ENCODE measurements at regions not wholly inside any gene's neighbourhood (a gene's known extent, or its start where the extent isn't known, plus 50 kb on each side); places are given as distances from the start of the nearest gene placed in this dataset.

DNA sequence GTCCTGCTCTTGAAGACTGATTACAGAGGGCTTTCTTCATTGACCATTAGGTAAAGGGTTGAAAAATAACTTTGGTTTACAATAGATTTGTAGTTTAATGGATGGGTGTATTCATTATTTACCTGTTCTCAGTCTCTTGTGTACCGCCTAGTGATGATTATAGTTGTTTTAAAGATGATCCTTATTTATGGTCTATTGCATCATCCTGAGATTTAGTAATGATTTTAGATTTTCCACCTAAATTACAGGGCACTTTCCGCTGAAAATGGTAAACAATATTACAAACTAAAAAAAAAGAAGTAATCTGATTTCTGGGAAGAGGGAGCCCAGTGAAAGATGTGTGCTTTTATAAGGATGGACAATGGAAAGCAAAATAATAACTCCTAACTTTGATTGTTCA is 78.4 kb upstream of the TMEM33 start:
- H3K27me3 ChIP-seq (ENCODE audit: insufficient read depth, low read length) = no peaks in the 10 kb centered on the region
- no peaks in the 10 kb centered on the region for H4K20me1 ChIP-seq (ENCODE audit: insufficient read depth)
- H3K4me3 ChIP-seq (replicated peaks in 1 of 2; ENCODE audit: low read depth in 1 of 2, low read length in 2 of 2) = no peak overlapping the region
- H2AFZ ChIP-seq (ENCODE audit: low read depth, low read length, poor library complexity, severe bottlenecking) = no peak overlapping the region
- H3K27ac ChIP-seq (ENCODE audit: low read depth, low read length) = no peak overlapping the region
- intact Hi-C loops (cut with micrococcal nuclease) = no loop called here
- H3K4me1 ChIP-seq (ENCODE audit: control insufficient read depth in 1 of 2, insufficient read depth in 2 of 2, low read length in 2 of 2) = no peaks in the 10 kb centered on the region
- H3K4me2 ChIP-seq (ENCODE audit: low read length) = no peak overlapping the region
- POLR2A ChIA-PET = no interaction called here
- no peak for ATAC-seq
- no TSS peak for BruUV-seq (replicated peaks)
- H3K79me2 ChIP-seq (ENCODE audit: insufficient read depth, low read length) = no peaks in the 10 kb centered on the region
- peak; percentile 38; the same call in 1 of the 2 replicates for TF ChIP-seq CEBPB (IDR thresholded peaks at IDR 0.05; ENCODE audit: low read depth)
- no peak for TF ChIP-seq POLR2A (IDR thresholded peaks at IDR 0.05; ENCODE audit: borderline replicate concordance, extremely low read depth, insufficient read depth, insufficient read length)
- H3K9ac ChIP-seq (ENCODE audit: low read length) = no peak overlapping the region
- no peak for DNase-seq (ENCODE audit: low read depth, low spot score)
- RAD21 ChIA-PET (ENCODE audit: low non-redundant PET in 1 of 2, low total read pairs in 2 of 2, uncharacterized antibody in 2 of 2, unreplicated experiment in 2 of 2) = no interaction called here
- H3K36me3 ChIP-seq (ENCODE audit: control insufficient read depth in 1 of 2, insufficient read depth in 2 of 2, low read length in 2 of 2) = no peaks in the 10 kb centered on the region
- H3K9me3 ChIP-seq (ENCODE audit: control insufficient read depth in 1 of 2, insufficient read depth in 1 of 2, low read depth in 1 of 2, low read length in 2 of 2) = no peaks in the 10 kb centered on the region
- H3K9me2 ChIP-seq (ENCODE audit: insufficient read depth) = no peaks in the 10 kb centered on the region
- CTCF ChIA-PET = no interaction called here

DNA sequence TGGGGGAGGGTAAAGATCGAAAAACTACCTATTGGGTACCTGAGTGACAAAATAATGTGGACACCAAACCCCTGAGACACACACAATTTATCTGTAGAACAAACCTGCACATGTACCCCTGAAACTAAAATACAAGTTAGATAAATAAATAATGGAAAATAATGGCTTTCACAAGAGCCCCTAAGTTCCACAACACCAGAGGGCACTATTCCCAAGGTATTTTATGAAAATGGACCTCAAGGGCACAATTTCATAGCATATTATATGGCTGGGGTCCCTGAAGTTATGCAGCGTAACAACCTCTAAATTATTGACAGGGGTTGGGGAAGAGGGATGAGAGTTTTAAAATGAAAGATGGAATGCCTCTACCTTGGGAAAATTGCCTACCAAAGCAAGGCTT is 81.3 kb upstream of the TMEM33 start:
- H3K36me3 ChIP-seq (ENCODE audit: control insufficient read depth in 1 of 2, insufficient read depth in 2 of 2, low read length in 2 of 2) = no peaks in the 10 kb centered on the region
- H3K9ac ChIP-seq (ENCODE audit: low read length) = no peak overlapping the region
- H3K4me1 ChIP-seq (ENCODE audit: control insufficient read depth in 1 of 2, insufficient read depth in 2 of 2, low read length in 2 of 2) = no peaks in the 10 kb centered on the region
- H3K4me2 ChIP-seq (ENCODE audit: low read length) = no peak overlapping the region
- no peak overlapping the region for H3K27ac ChIP-seq (ENCODE audit: low read depth, low read length)
- RAD21 ChIA-PET (ENCODE audit: low non-redundant PET in 1 of 2, low total read pairs in 2 of 2, uncharacterized antibody in 2 of 2, unreplicated experiment in 2 of 2) = interaction anchor here in 1 of 2 experiments (0.6 kb wide), 1 partner anchor 37 kb away, joined by 3 read pairs; no protein-coding TSS in a partner anchor
- H3K27me3 ChIP-seq (ENCODE audit: insufficient read depth, low read length) = no peaks in the 10 kb centered on the region
- no peaks in the 10 kb centered on the region for H3K79me2 ChIP-seq (ENCODE audit: insufficient read depth, low read length)
- no peak overlapping the region for H3K4me3 ChIP-seq (replicated peaks in 1 of 2; ENCODE audit: low read depth in 1 of 2, low read length in 2 of 2)
- no TSS peak for BruUV-seq (replicated peaks)
- H2AFZ ChIP-seq (ENCODE audit: low read depth, low read length, poor library complexity, severe bottlenecking) = no peak overlapping the region
- H4K20me1 ChIP-seq (ENCODE audit: insufficient read depth) = no peaks in the 10 kb centered on the region
- POLR2A ChIA-PET = no interaction called here
- H3K9me3 ChIP-seq (ENCODE audit: control insufficient read depth in 1 of 2, insufficient read depth in 1 of 2, low read depth in 1 of 2, low read length in 2 of 2) = no peaks in the 10 kb centered on the region
- DNase-seq (ENCODE audit: low read depth, low spot score) (no peak), ATAC-seq (no peak; the same call in 1 of the 2 replicates)
- TF ChIP-seq SIN3A (IDR thresholded peaks at IDR 0.05; ENCODE audit: low read depth) (no peak), RAD21 (IDR thresholded peaks at IDR 0.05; ENCODE audit: low read depth) (peak; percentile 35)
- TF ChIP-seq, protein P1, sequence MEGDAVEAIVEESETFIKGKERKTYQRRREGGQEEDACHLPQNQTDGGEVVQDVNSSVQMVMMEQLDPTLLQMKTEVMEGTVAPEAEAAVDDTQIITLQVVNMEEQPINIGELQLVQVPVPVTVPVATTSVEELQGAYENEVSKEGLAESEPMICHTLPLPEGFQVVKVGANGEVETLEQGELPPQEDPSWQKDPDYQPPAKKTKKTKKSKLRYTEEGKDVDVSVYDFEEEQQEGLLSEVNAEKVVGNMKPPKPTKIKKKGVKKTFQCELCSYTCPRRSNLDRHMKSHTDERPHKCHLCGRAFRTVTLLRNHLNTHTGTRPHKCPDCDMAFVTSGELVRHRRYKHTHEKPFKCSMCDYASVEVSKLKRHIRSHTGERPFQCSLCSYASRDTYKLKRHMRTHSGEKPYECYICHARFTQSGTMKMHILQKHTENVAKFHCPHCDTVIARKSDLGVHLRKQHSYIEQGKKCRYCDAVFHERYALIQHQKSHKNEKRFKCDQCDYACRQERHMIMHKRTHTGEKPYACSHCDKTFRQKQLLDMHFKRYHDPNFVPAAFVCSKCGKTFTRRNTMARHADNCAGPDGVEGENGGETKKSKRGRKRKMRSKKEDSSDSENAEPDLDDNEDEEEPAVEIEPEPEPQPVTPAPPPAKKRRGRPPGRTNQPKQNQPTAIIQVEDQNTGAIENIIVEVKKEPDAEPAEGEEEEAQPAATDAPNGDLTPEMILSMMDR (IDR thresholded peaks at IDR 0.05 in 2 of 3, conservative IDR thresholded peaks at IDR 0.05 in 1 of 3; ENCODE audit: borderline replicate concordance in 1 of 3, insufficient read depth in 1 of 3, low read depth in 2 of 3, low read length in 2 of 3) = peak; percentile 29 to 61 (median 46); a peak in 5 of 6 replicates
- H3K9me2 ChIP-seq (ENCODE audit: insufficient read depth) = no peaks in the 10 kb centered on the region
- intact Hi-C loops (cut with micrococcal nuclease) = no loop called here
- CTCF ChIA-PET = no interaction called here

Data from HCT116 (cell line).